Panc1 (cell line): ENCODE measurements at regions not wholly inside any gene's neighbourhood (a gene's known extent, or its start where the extent isn't known, plus 50 kb on each side); places are given as distances from the start of the nearest gene placed in this dataset.

Source experiments
- TCF7L2 ChIP-seq: IDR thresholded peaks from 2 replicates; pipeline ENCODE4 v1.6.1; 2011; ENCODE audit warnings: mild to moderate bottlenecking, low read depth, low read length, inconsistent platforms
- TF ChIP-seq, protein P1 (sequence below): fragments of 450-650 bp; IDR thresholded peaks from 2 replicates; pipeline ENCODE4 v1.5.1; 2017; ENCODE audit warnings: mild to moderate bottlenecking

DNA sequence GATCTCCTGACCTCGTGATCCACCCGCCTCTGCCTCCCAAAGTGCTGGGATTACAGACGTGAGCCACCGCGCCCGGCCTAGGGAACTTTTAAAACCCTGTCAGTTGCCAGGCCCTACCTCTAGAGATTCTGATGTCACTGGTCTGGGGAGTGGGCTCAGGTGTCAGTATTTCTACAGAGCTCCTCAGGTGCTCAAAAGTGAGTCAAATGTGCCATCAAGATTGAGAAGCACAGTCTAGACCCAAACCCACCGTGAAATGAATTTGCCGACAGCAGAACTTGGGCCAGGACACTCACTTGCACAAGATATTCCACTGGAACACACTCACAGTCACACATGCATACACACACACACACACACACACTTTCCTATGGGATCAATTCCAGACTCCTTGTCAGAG, 215.5 kb downstream of the RRAGC start:
- TF ChIP-seq, protein P1, sequence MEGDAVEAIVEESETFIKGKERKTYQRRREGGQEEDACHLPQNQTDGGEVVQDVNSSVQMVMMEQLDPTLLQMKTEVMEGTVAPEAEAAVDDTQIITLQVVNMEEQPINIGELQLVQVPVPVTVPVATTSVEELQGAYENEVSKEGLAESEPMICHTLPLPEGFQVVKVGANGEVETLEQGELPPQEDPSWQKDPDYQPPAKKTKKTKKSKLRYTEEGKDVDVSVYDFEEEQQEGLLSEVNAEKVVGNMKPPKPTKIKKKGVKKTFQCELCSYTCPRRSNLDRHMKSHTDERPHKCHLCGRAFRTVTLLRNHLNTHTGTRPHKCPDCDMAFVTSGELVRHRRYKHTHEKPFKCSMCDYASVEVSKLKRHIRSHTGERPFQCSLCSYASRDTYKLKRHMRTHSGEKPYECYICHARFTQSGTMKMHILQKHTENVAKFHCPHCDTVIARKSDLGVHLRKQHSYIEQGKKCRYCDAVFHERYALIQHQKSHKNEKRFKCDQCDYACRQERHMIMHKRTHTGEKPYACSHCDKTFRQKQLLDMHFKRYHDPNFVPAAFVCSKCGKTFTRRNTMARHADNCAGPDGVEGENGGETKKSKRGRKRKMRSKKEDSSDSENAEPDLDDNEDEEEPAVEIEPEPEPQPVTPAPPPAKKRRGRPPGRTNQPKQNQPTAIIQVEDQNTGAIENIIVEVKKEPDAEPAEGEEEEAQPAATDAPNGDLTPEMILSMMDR: no peak
- TF ChIP-seq TCF7L2: no peak
